ENCODE measurements at regions not wholly inside any gene's neighbourhood (a gene's known extent, or its start where the extent isn't known, plus 50 kb on each side); places are given as distances from the start of the nearest gene placed in this dataset.

DNA sequence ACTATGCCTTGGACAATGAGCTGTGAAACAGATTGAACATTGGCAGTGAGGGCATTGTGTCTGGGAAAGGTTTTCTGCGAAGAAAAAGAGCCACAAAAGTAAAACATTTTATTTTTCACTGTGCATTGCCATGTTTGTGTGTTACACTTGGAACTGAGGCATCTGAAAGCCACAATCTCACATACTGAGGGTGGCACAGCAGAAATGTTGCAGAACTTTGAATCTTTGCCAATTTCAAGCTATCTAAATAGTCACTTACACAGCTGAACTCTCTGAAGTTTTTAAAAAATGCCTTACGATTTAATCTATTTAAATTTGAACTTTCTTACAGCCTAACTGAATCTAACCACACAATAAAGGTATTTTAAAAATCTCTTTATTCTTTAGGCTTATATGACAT, 154.1 kb upstream of the GRM7 start:
- TF ChIP-seq, protein P1, sequence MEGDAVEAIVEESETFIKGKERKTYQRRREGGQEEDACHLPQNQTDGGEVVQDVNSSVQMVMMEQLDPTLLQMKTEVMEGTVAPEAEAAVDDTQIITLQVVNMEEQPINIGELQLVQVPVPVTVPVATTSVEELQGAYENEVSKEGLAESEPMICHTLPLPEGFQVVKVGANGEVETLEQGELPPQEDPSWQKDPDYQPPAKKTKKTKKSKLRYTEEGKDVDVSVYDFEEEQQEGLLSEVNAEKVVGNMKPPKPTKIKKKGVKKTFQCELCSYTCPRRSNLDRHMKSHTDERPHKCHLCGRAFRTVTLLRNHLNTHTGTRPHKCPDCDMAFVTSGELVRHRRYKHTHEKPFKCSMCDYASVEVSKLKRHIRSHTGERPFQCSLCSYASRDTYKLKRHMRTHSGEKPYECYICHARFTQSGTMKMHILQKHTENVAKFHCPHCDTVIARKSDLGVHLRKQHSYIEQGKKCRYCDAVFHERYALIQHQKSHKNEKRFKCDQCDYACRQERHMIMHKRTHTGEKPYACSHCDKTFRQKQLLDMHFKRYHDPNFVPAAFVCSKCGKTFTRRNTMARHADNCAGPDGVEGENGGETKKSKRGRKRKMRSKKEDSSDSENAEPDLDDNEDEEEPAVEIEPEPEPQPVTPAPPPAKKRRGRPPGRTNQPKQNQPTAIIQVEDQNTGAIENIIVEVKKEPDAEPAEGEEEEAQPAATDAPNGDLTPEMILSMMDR (IDR thresholded peaks at IDR 0.05) = no peak
- no peak for TF ChIP-seq EP300 (IDR thresholded peaks at IDR 0.05)
- no peak for TF ChIP-seq POLR2A (IDR thresholded peaks at IDR 0.05)
- no peak for TF ChIP-seq POLR2AphosphoS5 (IDR thresholded peaks at IDR 0.05)
